Endothelial cell of umbilical vein (primary cell): ENCODE measurements at regions not wholly inside any gene's neighbourhood (a gene's known extent, or its start where the extent isn't known, plus 50 kb on each side); places are given as distances from the start of the nearest gene placed in this dataset.

Experiments used
- BruUV-seq: library from RNA; stranded (reverse); fragments of 400-500 nt; replicated peaks from 2 replicates; lab custom pipeline; 2021; lab: Mats Ljungman, UMichigan
- CTCF ChIA-PET: fragments of 300-600, 350-600 bp; sonication (Branson Sonifier 250); formaldehyde crosslinking; loops from one replicate; lab custom pipeline; 2021; ENCODE audit warnings: antibody characterized with exemption, inconsistent platforms; lab: Charles Lee
- POLR2A ChIA-PET: fragments of 300-600, 350-600 bp; sonication (Branson Sonifier 250); formaldehyde crosslinking; loops from one replicate; lab custom pipeline; 2021; ENCODE audit warnings: antibody characterized with exemption, inconsistent platforms; lab: Charles Lee
- DNase-seq: peaks from one replicate; pipeline ENCODE4 v3.0.0-alpha.2; 2011; ENCODE audit warnings: low read depth, low spot score
- FAIRE-seq: peaks from 2 replicates; lab custom pipeline; 2011; peaks lifted over from hg19 to GRCh38; lab: Jason Lieb, UNC
- H2AFZ ChIP-seq: 2 replicates; pipeline ENCODE4 v1.6.0; 2012; ENCODE audit warnings: low read depth, low read length, control low read depth, inconsistent platforms
- H3K27ac ChIP-seq: 2 replicates; pipeline ENCODE4 v1.5.1; 2011; ENCODE audit warnings: low read depth, mild to moderate bottlenecking, control low read depth, low read length, moderate library complexity; ENCODE audit not compliant: insufficient read depth
- H3K27me3 ChIP-seq, 2 experiments: 2 replicates each; pipeline versions ENCODE4 v1.6.0 to v1.6.1; 2011; ENCODE audit warnings: low read length in 2 of 2, mixed read lengths in 1 of 2; ENCODE audit not compliant: control insufficient read depth in 2 of 2, insufficient read depth in 2 of 2
- H3K36me3 ChIP-seq, 2 experiments: 2 replicates in 1 of 2; 3 replicates in 1 of 2; pipeline ENCODE4 v1.5.1; 2011; ENCODE audit warnings: low read length in 2 of 2, mild to moderate bottlenecking in 1 of 2, moderate library complexity in 1 of 2; ENCODE audit not compliant: control insufficient read depth in 2 of 2, insufficient read depth in 2 of 2; ENCODE audit errors: extremely low read depth in 1 of 2
- H3K4me1 ChIP-seq: 3 replicates; pipeline ENCODE4 v1.5.1; 2011; ENCODE audit warnings: mild to moderate bottlenecking, low read length; ENCODE audit not compliant: control insufficient read depth, insufficient read depth; ENCODE audit errors: extremely low read depth
- H3K4me2 ChIP-seq: 2 replicates; pipeline ENCODE4 v1.6.1; 2011; ENCODE audit warnings: low read length, control low read depth, mixed read lengths; ENCODE audit not compliant: insufficient read depth
- H3K4me3 ChIP-seq, 3 experiments: fragments of 200-600 bp in 1 of 3; sonication (generic), shearing (Covaris generic) in 1 of 3; replicated peaks in 1 of 3; 2 replicates each; pipeline ENCODE4 v1.5.1; 2011 to 2016; ENCODE audit warnings: control low read depth in 3 of 3, low read length in 3 of 3, mild to moderate bottlenecking in 2 of 3, inconsistent platforms in 1 of 3, low read depth in 1 of 3, moderate library complexity in 1 of 3; ENCODE audit not compliant: insufficient read depth in 1 of 3
- H3K79me2 ChIP-seq: 2 replicates; pipeline ENCODE4 v1.6.0; 2012; ENCODE audit warnings: low read length, inconsistent platforms; ENCODE audit not compliant: control insufficient read depth, insufficient read depth
- H3K9ac ChIP-seq: replicated peaks from 2 replicates; pipeline ENCODE3; 2011; ENCODE audit warnings: low read length, control low read depth; ENCODE audit not compliant: insufficient read depth; ENCODE audit errors: extremely low read depth
- H3K9me1 ChIP-seq: replicated peaks from 3 replicates; pipeline ENCODE4 v1.6.0; 2011; ENCODE audit warnings: mild to moderate bottlenecking, low read length; ENCODE audit not compliant: control insufficient read depth, insufficient read depth; ENCODE audit errors: extremely low read depth
- H3K9me3 ChIP-seq: replicated peaks from 2 replicates; pipeline ENCODE4 v1.5.1; 2012; ENCODE audit warnings: low read length, inconsistent platforms; ENCODE audit not compliant: control insufficient read depth, insufficient read depth
- H4K20me1 ChIP-seq: replicated peaks from 2 replicates; pipeline ENCODE3; 2011; ENCODE audit warnings: mild to moderate bottlenecking, low read length; ENCODE audit not compliant: control insufficient read depth, insufficient read depth; ENCODE audit errors: extremely low read depth
- EZH2 ChIP-seq: IDR thresholded peaks from 2 replicates; pipeline ENCODE4 v1.6.1; 2012; ENCODE audit warnings: borderline replicate concordance, low read depth, mild to moderate bottlenecking, moderate library complexity, low read length, inconsistent platforms; ENCODE audit not compliant: severe bottlenecking
- GATA2 ChIP-seq: IDR thresholded peaks from 2 replicates; pipeline ENCODE4 v1.7.0; 2011; ENCODE audit warnings: low read depth, mild to moderate bottlenecking, moderate library complexity, mixed read lengths, low read length; ENCODE audit not compliant: insufficient read length, insufficient read depth
- JUN ChIP-seq: IDR thresholded peaks from 2 replicates; pipeline ENCODE4 v1.6.1; 2011; ENCODE audit warnings: borderline replicate concordance, low read depth; ENCODE audit not compliant: insufficient read length, insufficient read depth
- MAX ChIP-seq: IDR thresholded peaks from 2 replicates; pipeline ENCODE4 v1.6.1; 2011; ENCODE audit not compliant: insufficient read depth, insufficient read length
- MYC ChIP-seq: IDR thresholded peaks from one replicate; pipeline ENCODE4 v1.6.1; 2011; ENCODE audit warnings: mild to moderate bottlenecking, low read depth, low read length
- POLR2A ChIP-seq: IDR thresholded peaks from 2 replicates; pipeline ENCODE4 v1.6.1; 2012; ENCODE audit warnings: low read depth, mild to moderate bottlenecking, control low read depth, low read length
- POLR2AphosphoS5 ChIP-seq: IDR thresholded peaks from 2 replicates; pipeline ENCODE4 v1.6.1; 2012; ENCODE audit warnings: low read depth, mild to moderate bottlenecking, control low read depth, low read length, moderate library complexity; ENCODE audit not compliant: insufficient read depth
- dilution Hi-C: fragments of 300-500 bp; cut with MboI; formaldehyde crosslinking; loops from one replicate; pipeline ENCODE4 v1.15.0; 2019; ENCODE audit warnings: low sequenced_read_pairs; ENCODE audit not compliant: extremely low pct_ligation_motif_present
- intact Hi-C: fragments of 100-400 bp; cut with micrococcal nuclease; formaldehyde crosslinking; loops from one replicate; pipeline ENCODE4 v1.10.0; 2022
- TF ChIP-seq, protein P1 (sequence below), 2 donors: IDR thresholded peaks; 1 replicate in 1 of 2; 2 replicates in 1 of 2; pipeline ENCODE4 v1.5.1; 2011; ENCODE audit warnings: low read length in 2 of 2, mild to moderate bottlenecking in 2 of 2, moderate library complexity in 2 of 2, control low read depth in 1 of 2, inconsistent platforms in 1 of 2, low read depth in 1 of 2; ENCODE audit not compliant: insufficient read depth in 1 of 2; ENCODE audit errors: extremely low read depth in 1 of 2

GRCh38 chr4:15158406-15159091, 156.3 kb downstream of the CPEB2 start:
- BruUV-seq = no TSS peak
- Histone ChIP-seq H4K20me1 (no peaks in the 10 kb centered on the region), H3K36me3 (no peaks in the 10 kb centered on the region), H3K79me2 (no peaks in the 10 kb centered on the region), H3K9ac (no peak overlapping the region), H3K4me3 (no peak overlapping the region), H3K9me1 (no peaks in the 10 kb centered on the region), H3K27ac (no peak overlapping the region), H2AFZ (no peak overlapping the region), H3K4me2 (no peak overlapping the region), H3K9me3 (no peaks in the 10 kb centered on the region), H3K4me1 (no peaks in the 10 kb centered on the region), H3K27me3 (peaks cover 0 to 6% of the 10 kb centered on the region in 2 experiments)
- ChIA-PET CTCF (interaction anchor here (0.8 to 1.3 kb wide), 2 partner anchors 9 to 1503 kb away, joined by 3 read pairs; no protein-coding TSS in a partner anchor), POLR2A (no interaction called here)
- dilution Hi-C loops = no loop called here
- no peak for TF ChIP-seq JUN
- no peak for TF ChIP-seq MYC
- no peak for TF ChIP-seq POLR2A
- TF ChIP-seq MAX = no peak
- TF ChIP-seq GATA2 = no peak
- TF ChIP-seq POLR2AphosphoS5 = no peak
- TF ChIP-seq EZH2 = no peak
- TF ChIP-seq, protein P1, sequence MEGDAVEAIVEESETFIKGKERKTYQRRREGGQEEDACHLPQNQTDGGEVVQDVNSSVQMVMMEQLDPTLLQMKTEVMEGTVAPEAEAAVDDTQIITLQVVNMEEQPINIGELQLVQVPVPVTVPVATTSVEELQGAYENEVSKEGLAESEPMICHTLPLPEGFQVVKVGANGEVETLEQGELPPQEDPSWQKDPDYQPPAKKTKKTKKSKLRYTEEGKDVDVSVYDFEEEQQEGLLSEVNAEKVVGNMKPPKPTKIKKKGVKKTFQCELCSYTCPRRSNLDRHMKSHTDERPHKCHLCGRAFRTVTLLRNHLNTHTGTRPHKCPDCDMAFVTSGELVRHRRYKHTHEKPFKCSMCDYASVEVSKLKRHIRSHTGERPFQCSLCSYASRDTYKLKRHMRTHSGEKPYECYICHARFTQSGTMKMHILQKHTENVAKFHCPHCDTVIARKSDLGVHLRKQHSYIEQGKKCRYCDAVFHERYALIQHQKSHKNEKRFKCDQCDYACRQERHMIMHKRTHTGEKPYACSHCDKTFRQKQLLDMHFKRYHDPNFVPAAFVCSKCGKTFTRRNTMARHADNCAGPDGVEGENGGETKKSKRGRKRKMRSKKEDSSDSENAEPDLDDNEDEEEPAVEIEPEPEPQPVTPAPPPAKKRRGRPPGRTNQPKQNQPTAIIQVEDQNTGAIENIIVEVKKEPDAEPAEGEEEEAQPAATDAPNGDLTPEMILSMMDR (IDR thresholded peaks at IDR 0.05; ENCODE audit: extremely low read depth in 1 of 2, insufficient read depth in 1 of 2, low read depth in 1 of 2, low read length in 2 of 2) = no peak
- intact Hi-C loops = no loop called here
- FAIRE-seq = no peak
- no peak for DNase-seq
